IMR-90 (cell line): ENCODE measurements at regions not wholly inside any gene's neighbourhood (a gene's known extent, or its start where the extent isn't known, plus 50 kb on each side); places are given as distances from the start of the nearest gene placed in this dataset.

Experiments
- ATAC-seq: fragments of 200-7000 bp; cut with Tn5 transposase; 2 replicates; pipeline ENCODE4 v1.9.1; 2020; ENCODE audit warnings: low read depth, mild to moderate bottlenecking, moderate library complexity
- BruUV-seq: library from RNA; stranded (reverse); fragments of 400-500 nt; replicated peaks from 2 replicates; lab custom pipeline; 2021; lab: Mats Ljungman, UMichigan
- CTCF ChIA-PET: fragments of 300-600 bp; formaldehyde crosslinking; extraction: SDS; loops from one replicate; lab custom pipeline; 2021; ENCODE audit warnings: antibody characterized with exemption; lab: Yijun Ruan, JAX
- POLR2A ChIA-PET: fragments of 300-600 bp; sonication (Branson Sonifier 250); formaldehyde crosslinking; loops from one replicate; lab custom pipeline; 2022; ENCODE audit warnings: antibody characterized with exemption; ENCODE audit not compliant: unreplicated experiment; lab: Charles Lee
- DNase-seq: peaks from one replicate; pipeline ENCODE4 v3.0.0; 2013
- H2AFZ ChIP-seq: replicated peaks from 2 replicates; pipeline ENCODE3; 2013; ENCODE audit warnings: low read length, mild to moderate bottlenecking; ENCODE audit not compliant: poor library complexity
- H2AK5ac ChIP-seq: 2 replicates; pipeline ENCODE4 v1.6.1; 2013; ENCODE audit warnings: low read depth, low read length, inconsistent platforms
- H2AK9ac ChIP-seq: replicated peaks from 2 replicates; pipeline ENCODE3; 2013; ENCODE audit warnings: mild to moderate bottlenecking, low read depth, low read length, moderate library complexity; ENCODE audit not compliant: poor library complexity
- H2BK120ac ChIP-seq: 2 replicates; pipeline ENCODE4 v1.6.1; 2013; ENCODE audit warnings: low read depth, low read length, inconsistent platforms
- H2BK15ac ChIP-seq: 3 replicates; pipeline ENCODE4 v1.6.1; 2013; ENCODE audit warnings: low read depth, low read length, inconsistent platforms
- H2BK20ac ChIP-seq: 2 replicates; pipeline ENCODE4 v1.6.1; 2013; ENCODE audit warnings: low read depth, mild to moderate bottlenecking, inconsistent platforms, low read length, moderate library complexity
- H2BK5ac ChIP-seq: 2 replicates; pipeline ENCODE4 v1.6.1; 2013; ENCODE audit warnings: mild to moderate bottlenecking, low read depth, low read length, inconsistent platforms; ENCODE audit not compliant: poor library complexity, severe bottlenecking
- H3K14ac ChIP-seq: replicated peaks from 2 replicates; pipeline ENCODE4 v1.6.1; 2013; ENCODE audit warnings: low read depth, low read length, inconsistent platforms
- H3K18ac ChIP-seq: 2 replicates; pipeline ENCODE4 v1.6.1; 2013; ENCODE audit warnings: low read depth, low read length, control low read depth
- H3K23ac ChIP-seq: 2 replicates; pipeline ENCODE4 v1.6.1; 2013; ENCODE audit warnings: low read depth, low read length, inconsistent platforms
- H3K27ac ChIP-seq: 2 replicates; pipeline ENCODE4 v1.5.1; 2013; ENCODE audit warnings: mild to moderate bottlenecking, control low read depth, low read length; ENCODE audit not compliant: insufficient read depth
- H3K27me3 ChIP-seq: 2 replicates; pipeline ENCODE4 v1.6.1; 2013; ENCODE audit warnings: low read length; ENCODE audit not compliant: control insufficient read depth, insufficient read depth
- H3K36me3 ChIP-seq: 2 replicates; pipeline ENCODE4 v1.6.1; 2013; ENCODE audit warnings: low read length, mixed read lengths; ENCODE audit not compliant: control insufficient read depth, insufficient read depth
- H3K4ac ChIP-seq: 2 replicates; pipeline ENCODE4 v1.6.1; 2013; ENCODE audit warnings: low read depth, low read length, inconsistent platforms
- H3K4me1 ChIP-seq: 2 replicates; pipeline ENCODE4 v1.6.1; 2013; ENCODE audit warnings: low read length, mixed read lengths; ENCODE audit not compliant: control insufficient read depth, insufficient read depth
- H3K4me2 ChIP-seq: 2 replicates; pipeline ENCODE4 v1.6.1; 2013; ENCODE audit warnings: low read depth, mild to moderate bottlenecking, control low read depth, low read length, moderate library complexity
- H3K4me3 ChIP-seq: 2 replicates; pipeline ENCODE4 v1.5.1; 2013; ENCODE audit warnings: low read depth, mild to moderate bottlenecking, control low read depth, low read length, moderate library complexity; ENCODE audit not compliant: insufficient read depth
- H3K56ac ChIP-seq: 2 replicates; pipeline ENCODE4 v1.6.1; 2013; ENCODE audit warnings: low read length, inconsistent platforms; ENCODE audit not compliant: insufficient read depth; ENCODE audit errors: extremely low read depth
- H3K79me1 ChIP-seq, 2 experiments: 2 replicates each; pipeline ENCODE4 v1.6.1; 2013; ENCODE audit warnings: low read length in 2 of 2, inconsistent platforms in 1 of 2, low read depth in 1 of 2
- H3K9ac ChIP-seq: 2 replicates; pipeline ENCODE4 v1.6.1; 2013; ENCODE audit warnings: low read depth, low read length, control low read depth
- H3K9me1 ChIP-seq: 2 replicates; pipeline ENCODE4 v1.6.1; 2013; ENCODE audit warnings: low read length, inconsistent platforms; ENCODE audit not compliant: insufficient read depth
- H3K9me3 ChIP-seq: 2 replicates; pipeline ENCODE4 v1.6.1; 2013; ENCODE audit warnings: low read length; ENCODE audit not compliant: control insufficient read depth, insufficient read depth
- H4K20me1 ChIP-seq: 2 replicates; pipeline ENCODE4 v1.6.1; 2013; ENCODE audit warnings: low read length, inconsistent platforms; ENCODE audit not compliant: insufficient read depth
- H4K5ac ChIP-seq: 2 replicates; pipeline ENCODE4 v1.6.1; 2013; ENCODE audit warnings: mild to moderate bottlenecking, low read depth, low read length, control low read depth
- H4K8ac ChIP-seq, 2 experiments: 2 replicates each; pipeline ENCODE4 v1.6.1; 2013; ENCODE audit warnings: low read depth in 2 of 2, low read length in 2 of 2, control low read depth in 1 of 2, inconsistent platforms in 1 of 2
- H4K91ac ChIP-seq: 2 replicates; pipeline ENCODE4 v1.6.1; 2013; ENCODE audit warnings: low read depth, low read length, inconsistent platforms; ENCODE audit not compliant: insufficient read depth
- BHLHE40 ChIP-seq: fragments of 150-350 bp; IDR thresholded peaks from 2 replicates; pipeline ENCODE4 v1.6.1; 2016; ENCODE audit warnings: mild to moderate bottlenecking, low read depth, low read length
- CEBPB ChIP-seq: IDR thresholded peaks from 2 replicates; pipeline ENCODE4 v1.6.1; 2012; ENCODE audit warnings: low read depth, low read length, improper control_type of control experiment
- FOS ChIP-seq: fragments of 150-350 bp; IDR thresholded peaks from 2 replicates; pipeline ENCODE4 v1.6.1; 2016; ENCODE audit warnings: low read depth, low read length
- MAFK ChIP-seq: IDR thresholded peaks from 2 replicates; pipeline ENCODE4 v1.6.1; 2012; ENCODE audit warnings: low read depth, low read length, improper control_type of control experiment
- MAZ ChIP-seq: IDR thresholded peaks from 2 replicates; pipeline ENCODE4 v1.6.1; 2012; ENCODE audit warnings: low read depth, mild to moderate bottlenecking, low read length, improper control_type of control experiment, moderate library complexity, borderline replicate concordance
- MXI1 ChIP-seq: IDR thresholded peaks from 2 replicates; pipeline ENCODE4 v1.6.1; 2012; ENCODE audit warnings: low read depth, mild to moderate bottlenecking, low read length, moderate library complexity, borderline replicate concordance
- NFE2L2 ChIP-seq: fragments of 150-350 bp; IDR thresholded peaks from 2 replicates; pipeline ENCODE4 v1.6.1; 2016; ENCODE audit warnings: low read depth, mild to moderate bottlenecking, low read length
- POLR2A ChIP-seq: IDR thresholded peaks from 2 replicates; pipeline ENCODE4 v1.6.1; 2012; ENCODE audit warnings: mild to moderate bottlenecking, low read depth, low read length
- RAD21 ChIP-seq: IDR thresholded peaks from 2 replicates; pipeline ENCODE4 v1.6.1; 2012; ENCODE audit warnings: low read length, improper control_type of control experiment
- RCOR1 ChIP-seq: IDR thresholded peaks from 2 replicates; pipeline ENCODE4 v1.6.1; 2012; ENCODE audit warnings: mild to moderate bottlenecking, low read length, improper control_type of control experiment; ENCODE audit not compliant: insufficient replicate concordance
- RFX5 ChIP-seq: IDR thresholded peaks from 2 replicates; pipeline ENCODE4 v1.8.0; 2012; ENCODE audit warnings: low read depth, mild to moderate bottlenecking, low read length, moderate library complexity
- SMC3 ChIP-seq: fragments of 150-350 bp; IDR thresholded peaks from 2 replicates; pipeline ENCODE4 v1.6.1; 2016; ENCODE audit warnings: low read depth, mild to moderate bottlenecking, antibody characterized with exemption, low read length, moderate library complexity
- WGBS, 2 experiments: methylation state at CpG; one replicate each; pipeline versions ENCODE4 v1.1.5 to v1.1.7; 2013; ENCODE audit warnings: missing lambda C conversion rate in 2 of 2; ENCODE audit not compliant: insufficient read length in 1 of 2; ENCODE audit errors: extremely low coverage in 2 of 2; 5-methylcytosine and 5-hydroxymethylcytosine counted together
- dilution Hi-C: fragments of 300-500 bp; cut with HindIII; formaldehyde crosslinking; loops from one replicate; pipeline ENCODE4 v1.14.3; 2018; ENCODE audit warnings: low sequenced_read_pairs; ENCODE audit not compliant: unreplicated experiment
- in situ Hi-C: fragments of 300-500 bp; cut with MboI; formaldehyde crosslinking; loops from 3 replicates; pipeline ENCODE4 v1.14.3; 2019; ENCODE audit warnings: low sequenced_read_pairs, inconsistent platforms, mixed read lengths
- intact Hi-C: fragments of 100-400 bp; cut with micrococcal nuclease; formaldehyde crosslinking; loops from 2 replicates; pipeline ENCODE4 v1.10.0; 2022
- TF ChIP-seq, protein P1 (sequence below): fragments of 150-350 bp; IDR thresholded peaks from 2 replicates; pipeline ENCODE4 v1.6.1; 2016; ENCODE audit warnings: low read depth, mild to moderate bottlenecking, low read length, moderate library complexity, borderline replicate concordance
- TF ChIP-seq, protein P2 (sequence below): conservative IDR thresholded peaks from 2 replicates; pipeline ENCODE4 v1.5.1; 2012; ENCODE audit warnings: mild to moderate bottlenecking, low read depth, low read length, improper control_type of control experiment

DNA sequence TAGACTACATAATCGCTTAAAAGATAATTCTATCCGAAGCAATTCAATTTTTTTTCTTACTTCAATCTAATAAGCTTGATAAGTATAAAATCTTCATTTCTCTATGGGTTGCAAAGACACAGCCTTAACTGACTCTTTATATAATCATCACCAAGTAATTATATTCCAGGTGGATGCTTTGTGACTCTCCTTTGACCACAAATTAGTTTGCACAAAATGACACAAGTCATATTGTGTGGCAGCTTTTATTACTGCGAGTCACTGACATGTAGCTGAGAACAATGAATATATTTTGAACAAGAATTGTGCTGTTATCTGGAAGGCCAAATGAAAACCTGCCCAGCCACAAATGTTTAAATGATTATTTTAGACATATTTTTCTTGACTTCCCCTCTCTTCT is 1727.8 kb downstream of the ARAP2 start:
- Histone ChIP-seq H4K91ac (no peak overlapping the region), H2AFZ (no peak overlapping the region), H4K8ac (no peak overlapping the region), H3K14ac (no peak overlapping the region), H3K18ac (no peak overlapping the region), H4K20me1 (no peaks in the 10 kb centered on the region), H3K4me1 (no peaks in the 10 kb centered on the region), H3K56ac (no peak overlapping the region), H3K23ac (no peak overlapping the region), H3K9ac (no peak overlapping the region), H4K5ac (no peak overlapping the region), H2AK5ac (no peak overlapping the region), H3K9me3 (peaks cover 7% of the 10 kb centered on the region; the same call in 1 of the 2 replicates), H3K27me3 (no peaks in the 10 kb centered on the region), H3K4ac (no peak overlapping the region), H2BK5ac (no peak overlapping the region), H2BK120ac (no peak overlapping the region), H2BK15ac (no peak overlapping the region), H3K4me2 (no peak overlapping the region), H3K27ac (no peak overlapping the region), H3K9me1 (no peaks in the 10 kb centered on the region), H2AK9ac (no peak overlapping the region), H2BK20ac (no peak overlapping the region), H3K79me1 (no peaks in the 10 kb centered on the region), H3K4me3 (no peak overlapping the region), H3K36me3 (no peaks in the 10 kb centered on the region)
- intact Hi-C loops, result no loop called here
- no CpG with 5 or more reads among the region's 3 CpGs for WGBS, 2 experiments
- dilution Hi-C loops, result no loop called here
- ATAC-seq, result no peak
- TF ChIP-seq CEBPB (no peak), NFE2L2 (no peak), RAD21 (no peak), MAFK (no peak), RCOR1 (no peak), FOS (no peak), SMC3 (no peak), BHLHE40 (no peak), RFX5 (no peak), POLR2A (no peak), MXI1 (no peak), MAZ (no peak)
- TF ChIP-seq, protein P1, sequence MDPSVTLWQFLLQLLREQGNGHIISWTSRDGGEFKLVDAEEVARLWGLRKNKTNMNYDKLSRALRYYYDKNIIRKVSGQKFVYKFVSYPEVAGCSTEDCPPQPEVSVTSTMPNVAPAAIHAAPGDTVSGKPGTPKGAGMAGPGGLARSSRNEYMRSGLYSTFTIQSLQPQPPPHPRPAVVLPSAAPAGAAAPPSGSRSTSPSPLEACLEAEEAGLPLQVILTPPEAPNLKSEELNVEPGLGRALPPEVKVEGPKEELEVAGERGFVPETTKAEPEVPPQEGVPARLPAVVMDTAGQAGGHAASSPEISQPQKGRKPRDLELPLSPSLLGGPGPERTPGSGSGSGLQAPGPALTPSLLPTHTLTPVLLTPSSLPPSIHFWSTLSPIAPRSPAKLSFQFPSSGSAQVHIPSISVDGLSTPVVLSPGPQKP, result no peak
- TF ChIP-seq, protein P2, sequence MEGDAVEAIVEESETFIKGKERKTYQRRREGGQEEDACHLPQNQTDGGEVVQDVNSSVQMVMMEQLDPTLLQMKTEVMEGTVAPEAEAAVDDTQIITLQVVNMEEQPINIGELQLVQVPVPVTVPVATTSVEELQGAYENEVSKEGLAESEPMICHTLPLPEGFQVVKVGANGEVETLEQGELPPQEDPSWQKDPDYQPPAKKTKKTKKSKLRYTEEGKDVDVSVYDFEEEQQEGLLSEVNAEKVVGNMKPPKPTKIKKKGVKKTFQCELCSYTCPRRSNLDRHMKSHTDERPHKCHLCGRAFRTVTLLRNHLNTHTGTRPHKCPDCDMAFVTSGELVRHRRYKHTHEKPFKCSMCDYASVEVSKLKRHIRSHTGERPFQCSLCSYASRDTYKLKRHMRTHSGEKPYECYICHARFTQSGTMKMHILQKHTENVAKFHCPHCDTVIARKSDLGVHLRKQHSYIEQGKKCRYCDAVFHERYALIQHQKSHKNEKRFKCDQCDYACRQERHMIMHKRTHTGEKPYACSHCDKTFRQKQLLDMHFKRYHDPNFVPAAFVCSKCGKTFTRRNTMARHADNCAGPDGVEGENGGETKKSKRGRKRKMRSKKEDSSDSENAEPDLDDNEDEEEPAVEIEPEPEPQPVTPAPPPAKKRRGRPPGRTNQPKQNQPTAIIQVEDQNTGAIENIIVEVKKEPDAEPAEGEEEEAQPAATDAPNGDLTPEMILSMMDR, result no peak
- ChIA-PET CTCF (no interaction called here), POLR2A (no interaction called here)
- in situ Hi-C loops, result no loop called here
- no peak for DNase-seq
- no TSS peak for BruUV-seq
